HepG2 (cell line): ENCODE measurements at regions not wholly inside any gene's neighbourhood (a gene's known extent, or its start where the extent isn't known, plus 50 kb on each side); places are given as distances from the start of the nearest gene placed in this dataset.

ENCODE experiments used
- BRCA1 ChIP-seq: sonication (generic); formaldehyde crosslinking; IDR thresholded peaks from 2 replicates; pipeline ENCODE4 v1.4.0; 2020; ENCODE audit warnings: missing genetic modification reagents
- CHD2 ChIP-seq: IDR thresholded peaks from 2 replicates; pipeline ENCODE4 v1.6.1; 2011; ENCODE audit warnings: low read depth, low read length, improper control_type of control experiment
- DNMT3B ChIP-seq: conservative IDR thresholded peaks from 2 replicates; pipeline ENCODE4 v1.6.1; 2016; ENCODE audit warnings: missing biosample characterization, control low read depth
- IRF2 ChIP-seq: IDR thresholded peaks from 2 replicates; pipeline ENCODE4 v1.6.1; 2018; ENCODE audit warnings: missing genetic modification reagents, missing compliant biosample characterization
- IRX3 ChIP-seq: sonication (generic); formaldehyde crosslinking; IDR thresholded peaks from 2 replicates; pipeline ENCODE4 v1.8.1; 2023; ENCODE audit warnings: mild to moderate bottlenecking, low read depth, missing genetic modification reagents, borderline replicate concordance
- KAT8 ChIP-seq: IDR thresholded peaks from 2 replicates; pipeline ENCODE4 v1.6.1; 2016; ENCODE audit warnings: missing genetic modification reagents, missing compliant biosample characterization
- KDM4B ChIP-seq: sonication (generic); formaldehyde crosslinking; IDR thresholded peaks from 2 replicates; pipeline ENCODE4 v1.4.0; 2020; ENCODE audit warnings: missing genetic modification reagents
- KLF12 ChIP-seq: sonication (generic); formaldehyde crosslinking; IDR thresholded peaks from 2 replicates; pipeline ENCODE4 v1.4.0; 2020; ENCODE audit warnings: missing genetic modification reagents, borderline replicate concordance
- MXD4 ChIP-seq: IDR thresholded peaks from 2 replicates; pipeline ENCODE4 v1.6.1; 2016; ENCODE audit warnings: mild to moderate bottlenecking, missing biosample characterization, missing genetic modification reagents
- NFIB ChIP-seq: sonication (generic); formaldehyde crosslinking; IDR thresholded peaks from 2 replicates; pipeline ENCODE4 v1.9.0; 2021; ENCODE audit warnings: missing genetic modification reagents, mild to moderate bottlenecking, borderline replicate concordance
- SMAD3 ChIP-seq: sonication (generic); formaldehyde crosslinking; IDR thresholded peaks from 2 replicates; pipeline ENCODE4 v1.4.0; 2020; ENCODE audit warnings: missing genetic modification reagents
- SOX13 ChIP-seq, 3 experiments: fragments of 450-650 bp in 1 of 3; sonication (generic) in 1 of 3; formaldehyde crosslinking in 1 of 3; IDR thresholded peaks in 2 of 3; conservative IDR thresholded peaks in 1 of 3; 2 replicates each; pipeline versions ENCODE4 v1.5.0 to v1.6.1; 2016 to 2020; ENCODE audit warnings: antibody characterized with exemption in 1 of 3, mild to moderate bottlenecking in 1 of 3, missing compliant biosample characterization in 1 of 3, missing genetic modification reagents in 1 of 3, moderate library complexity in 1 of 3
- SYNCRIP ChIP-seq: fragments of 200-400 bp; formaldehyde crosslinking; IDR thresholded peaks from 2 replicates; pipeline ENCODE4 v1.6.1; 2018; ENCODE audit warnings: mild to moderate bottlenecking, low read depth, low read length; ENCODE audit not compliant: insufficient read depth
- TRIM24 ChIP-seq: sonication (generic); formaldehyde crosslinking; IDR thresholded peaks from 2 replicates; pipeline ENCODE4 v1.8.0; 2022; ENCODE audit warnings: mild to moderate bottlenecking, missing genetic modification reagents
- ZGPAT ChIP-seq: IDR thresholded peaks from 2 replicates; pipeline ENCODE4 v1.6.1; 2016; ENCODE audit warnings: mild to moderate bottlenecking
- ZNF234 ChIP-seq: sonication (generic); formaldehyde crosslinking; conservative IDR thresholded peaks from 2 replicates; pipeline ENCODE4 v1.5.1; 2020; ENCODE audit warnings: mild to moderate bottlenecking, missing genetic modification reagents
- ZNF619 ChIP-seq: sonication (generic); formaldehyde crosslinking; IDR thresholded peaks from 2 replicates; pipeline ENCODE4 v1.4.0; 2020; ENCODE audit warnings: mild to moderate bottlenecking, missing genetic modification reagents
- ZSCAN20 ChIP-seq: sonication (generic); formaldehyde crosslinking; IDR thresholded peaks from 2 replicates; pipeline ENCODE4 v1.4.0; 2020; ENCODE audit warnings: missing genetic modification reagents, mild to moderate bottlenecking, borderline replicate concordance
- TF ChIP-seq, protein P1 (sequence below): IDR thresholded peaks from 2 replicates; pipeline ENCODE4 v1.6.1; 2016; ENCODE audit warnings: low read depth, missing genetic modification reagents, missing compliant biosample characterization

GRCh38 chr2:168346725-168347477, 99.5 kb upstream of the STK39 start (continued):
- TF ChIP-seq, protein P1, sequence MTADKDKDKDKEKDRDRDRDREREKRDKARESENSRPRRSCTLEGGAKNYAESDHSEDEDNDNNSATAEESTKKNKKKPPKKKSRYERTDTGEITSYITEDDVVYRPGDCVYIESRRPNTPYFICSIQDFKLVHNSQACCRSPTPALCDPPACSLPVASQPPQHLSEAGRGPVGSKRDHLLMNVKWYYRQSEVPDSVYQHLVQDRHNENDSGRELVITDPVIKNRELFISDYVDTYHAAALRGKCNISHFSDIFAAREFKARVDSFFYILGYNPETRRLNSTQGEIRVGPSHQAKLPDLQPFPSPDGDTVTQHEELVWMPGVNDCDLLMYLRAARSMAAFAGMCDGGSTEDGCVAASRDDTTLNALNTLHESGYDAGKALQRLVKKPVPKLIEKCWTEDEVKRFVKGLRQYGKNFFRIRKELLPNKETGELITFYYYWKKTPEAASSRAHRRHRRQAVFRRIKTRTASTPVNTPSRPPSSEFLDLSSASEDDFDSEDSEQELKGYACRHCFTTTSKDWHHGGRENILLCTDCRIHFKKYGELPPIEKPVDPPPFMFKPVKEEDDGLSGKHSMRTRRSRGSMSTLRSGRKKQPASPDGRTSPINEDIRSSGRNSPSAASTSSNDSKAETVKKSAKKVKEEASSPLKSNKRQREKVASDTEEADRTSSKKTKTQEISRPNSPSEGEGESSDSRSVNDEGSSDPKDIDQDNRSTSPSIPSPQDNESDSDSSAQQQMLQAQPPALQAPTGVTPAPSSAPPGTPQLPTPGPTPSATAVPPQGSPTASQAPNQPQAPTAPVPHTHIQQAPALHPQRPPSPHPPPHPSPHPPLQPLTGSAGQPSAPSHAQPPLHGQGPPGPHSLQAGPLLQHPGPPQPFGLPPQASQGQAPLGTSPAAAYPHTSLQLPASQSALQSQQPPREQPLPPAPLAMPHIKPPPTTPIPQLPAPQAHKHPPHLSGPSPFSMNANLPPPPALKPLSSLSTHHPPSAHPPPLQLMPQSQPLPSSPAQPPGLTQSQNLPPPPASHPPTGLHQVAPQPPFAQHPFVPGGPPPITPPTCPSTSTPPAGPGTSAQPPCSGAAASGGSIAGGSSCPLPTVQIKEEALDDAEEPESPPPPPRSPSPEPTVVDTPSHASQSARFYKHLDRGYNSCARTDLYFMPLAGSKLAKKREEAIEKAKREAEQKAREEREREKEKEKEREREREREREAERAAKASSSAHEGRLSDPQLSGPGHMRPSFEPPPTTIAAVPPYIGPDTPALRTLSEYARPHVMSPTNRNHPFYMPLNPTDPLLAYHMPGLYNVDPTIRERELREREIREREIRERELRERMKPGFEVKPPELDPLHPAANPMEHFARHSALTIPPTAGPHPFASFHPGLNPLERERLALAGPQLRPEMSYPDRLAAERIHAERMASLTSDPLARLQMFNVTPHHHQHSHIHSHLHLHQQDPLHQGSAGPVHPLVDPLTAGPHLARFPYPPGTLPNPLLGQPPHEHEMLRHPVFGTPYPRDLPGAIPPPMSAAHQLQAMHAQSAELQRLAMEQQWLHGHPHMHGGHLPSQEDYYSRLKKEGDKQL (CRISPR knock-in tag): no peak
- no peak for TF ChIP-seq SOX13 (IDR thresholded peaks at IDR 0.05)
- TF ChIP-seq SOX13 (CRISPR knock-in tag; conservative IDR thresholded peaks at IDR 0.05 in 1 of 2, IDR thresholded peaks at IDR 0.05 in 1 of 2): no peak; a peak in 1 of 4 replicates
- 0 out of 2 replicates have a peak, but pooled peaks have one; percentile 29 for TF ChIP-seq ZGPAT (CRISPR knock-in tag)
- TF ChIP-seq DNMT3B (CRISPR knock-in tag): no peak
- TF ChIP-seq SYNCRIP: no peak
- no peak for TF ChIP-seq TRIM24 (CRISPR knock-in tag)
- no peak for TF ChIP-seq BRCA1
- TF ChIP-seq ZNF619 (CRISPR knock-in tag): no peak
- TF ChIP-seq NFIB (CRISPR knock-in tag): no peak
- no peak for TF ChIP-seq ZSCAN20
- no peak for TF ChIP-seq MXD4 (CRISPR knock-in tag)
- TF ChIP-seq KLF12 (CRISPR knock-in tag): no peak
- TF ChIP-seq ZNF234 (CRISPR knock-in tag): no peak
- no peak for TF ChIP-seq IRX3
- 0 out of 2 replicates have a peak, but pooled peaks have one; percentile 27 for TF ChIP-seq IRF2 (CRISPR knock-in tag)
- TF ChIP-seq CHD2: no peak
- TF ChIP-seq KAT8: peak; percentile 51; the same call in 1 of the 2 replicates
- peak; percentile 38; the same call in 1 of the 2 replicates for TF ChIP-seq SMAD3 (CRISPR knock-in tag)
- TF ChIP-seq KDM4B (CRISPR knock-in tag): no peak
